ENCODE measurements at regions not wholly inside any gene's neighbourhood (a gene's known extent, or its start where the extent isn't known, plus 50 kb on each side); places are given as distances from the start of the nearest gene placed in this dataset.

DNA sequence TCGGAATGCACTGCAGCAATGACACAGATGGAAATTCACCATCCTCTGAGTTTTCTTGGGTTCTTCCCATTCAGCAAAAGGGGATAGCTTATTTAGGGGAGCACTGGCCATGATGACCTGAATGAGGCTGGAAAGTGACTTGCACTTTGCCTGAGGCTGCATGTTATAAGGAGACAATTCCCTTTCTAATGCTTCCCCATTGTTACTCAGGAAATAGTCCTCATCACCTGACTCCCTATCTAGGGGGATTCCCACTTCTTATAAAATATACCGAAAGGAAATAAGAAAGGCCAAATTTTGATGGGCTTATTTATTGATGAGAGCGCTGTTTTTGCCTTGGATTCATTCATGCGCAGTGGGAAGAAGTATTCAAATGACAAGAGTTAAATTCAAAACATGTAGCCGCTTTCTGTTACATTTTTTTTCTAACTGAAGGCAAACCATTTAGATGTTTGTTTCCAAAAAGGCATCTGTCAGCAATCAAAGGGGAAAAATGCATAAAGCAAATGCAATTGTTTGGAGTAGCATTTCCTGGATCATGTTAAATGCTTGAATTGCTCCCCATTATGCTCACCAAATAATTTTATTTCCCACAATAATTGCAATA, 220.3 kb upstream of the NFIA start:
- TF ChIP-seq ZSCAN30 (tag by site-specific recombination; IDR thresholded peaks at IDR 0.05) (no peak), HOXA7 (CRISPR knock-in tag; IDR thresholded peaks at IDR 0.05; ENCODE audit: borderline replicate concordance) (no peak), REPIN1 (tag by site-specific recombination; IDR thresholded peaks at IDR 0.05; ENCODE audit: low read depth) (no peak), HOXC10 (CRISPR knock-in tag; IDR thresholded peaks at IDR 0.05) (no peak), KLF9 (tag by site-specific recombination; IDR thresholded peaks at IDR 0.05; ENCODE audit: low read depth) (no peak), GLIS2 (tag by site-specific recombination; IDR thresholded peaks at IDR 0.05) (no peak), ZNF701 (tag by site-specific recombination; IDR thresholded peaks at IDR 0.05) (no peak)
- TF ChIP-seq, protein P1, sequence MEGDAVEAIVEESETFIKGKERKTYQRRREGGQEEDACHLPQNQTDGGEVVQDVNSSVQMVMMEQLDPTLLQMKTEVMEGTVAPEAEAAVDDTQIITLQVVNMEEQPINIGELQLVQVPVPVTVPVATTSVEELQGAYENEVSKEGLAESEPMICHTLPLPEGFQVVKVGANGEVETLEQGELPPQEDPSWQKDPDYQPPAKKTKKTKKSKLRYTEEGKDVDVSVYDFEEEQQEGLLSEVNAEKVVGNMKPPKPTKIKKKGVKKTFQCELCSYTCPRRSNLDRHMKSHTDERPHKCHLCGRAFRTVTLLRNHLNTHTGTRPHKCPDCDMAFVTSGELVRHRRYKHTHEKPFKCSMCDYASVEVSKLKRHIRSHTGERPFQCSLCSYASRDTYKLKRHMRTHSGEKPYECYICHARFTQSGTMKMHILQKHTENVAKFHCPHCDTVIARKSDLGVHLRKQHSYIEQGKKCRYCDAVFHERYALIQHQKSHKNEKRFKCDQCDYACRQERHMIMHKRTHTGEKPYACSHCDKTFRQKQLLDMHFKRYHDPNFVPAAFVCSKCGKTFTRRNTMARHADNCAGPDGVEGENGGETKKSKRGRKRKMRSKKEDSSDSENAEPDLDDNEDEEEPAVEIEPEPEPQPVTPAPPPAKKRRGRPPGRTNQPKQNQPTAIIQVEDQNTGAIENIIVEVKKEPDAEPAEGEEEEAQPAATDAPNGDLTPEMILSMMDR (tag by site-specific recombination; IDR thresholded peaks at IDR 0.05): no peak
- TF ChIP-seq, protein P2, sequence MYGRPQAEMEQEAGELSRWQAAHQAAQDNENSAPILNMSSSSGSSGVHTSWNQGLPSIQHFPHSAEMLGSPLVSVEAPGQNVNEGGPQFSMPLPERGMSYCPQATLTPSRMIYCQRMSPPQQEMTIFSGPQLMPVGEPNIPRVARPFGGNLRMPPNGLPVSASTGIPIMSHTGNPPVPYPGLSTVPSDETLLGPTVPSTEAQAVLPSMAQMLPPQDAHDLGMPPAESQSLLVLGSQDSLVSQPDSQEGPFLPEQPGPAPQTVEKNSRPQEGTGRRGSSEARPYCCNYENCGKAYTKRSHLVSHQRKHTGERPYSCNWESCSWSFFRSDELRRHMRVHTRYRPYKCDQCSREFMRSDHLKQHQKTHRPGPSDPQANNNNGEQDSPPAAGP (tag by site-specific recombination; IDR thresholded peaks at IDR 0.05): no peak
- TF ChIP-seq, protein P3, sequence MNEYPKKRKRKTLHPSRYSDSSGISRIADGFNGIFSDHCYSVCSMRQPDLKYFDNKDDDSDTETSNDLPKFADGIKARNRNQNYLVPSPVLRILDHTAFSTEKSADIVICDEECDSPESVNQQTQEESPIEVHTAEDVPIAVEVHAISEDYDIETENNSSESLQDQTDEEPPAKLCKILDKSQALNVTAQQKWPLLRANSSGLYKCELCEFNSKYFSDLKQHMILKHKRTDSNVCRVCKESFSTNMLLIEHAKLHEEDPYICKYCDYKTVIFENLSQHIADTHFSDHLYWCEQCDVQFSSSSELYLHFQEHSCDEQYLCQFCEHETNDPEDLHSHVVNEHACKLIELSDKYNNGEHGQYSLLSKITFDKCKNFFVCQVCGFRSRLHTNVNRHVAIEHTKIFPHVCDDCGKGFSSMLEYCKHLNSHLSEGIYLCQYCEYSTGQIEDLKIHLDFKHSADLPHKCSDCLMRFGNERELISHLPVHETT (tag by site-specific recombination; IDR thresholded peaks at IDR 0.05): no peak
- TF ChIP-seq, protein P4, sequence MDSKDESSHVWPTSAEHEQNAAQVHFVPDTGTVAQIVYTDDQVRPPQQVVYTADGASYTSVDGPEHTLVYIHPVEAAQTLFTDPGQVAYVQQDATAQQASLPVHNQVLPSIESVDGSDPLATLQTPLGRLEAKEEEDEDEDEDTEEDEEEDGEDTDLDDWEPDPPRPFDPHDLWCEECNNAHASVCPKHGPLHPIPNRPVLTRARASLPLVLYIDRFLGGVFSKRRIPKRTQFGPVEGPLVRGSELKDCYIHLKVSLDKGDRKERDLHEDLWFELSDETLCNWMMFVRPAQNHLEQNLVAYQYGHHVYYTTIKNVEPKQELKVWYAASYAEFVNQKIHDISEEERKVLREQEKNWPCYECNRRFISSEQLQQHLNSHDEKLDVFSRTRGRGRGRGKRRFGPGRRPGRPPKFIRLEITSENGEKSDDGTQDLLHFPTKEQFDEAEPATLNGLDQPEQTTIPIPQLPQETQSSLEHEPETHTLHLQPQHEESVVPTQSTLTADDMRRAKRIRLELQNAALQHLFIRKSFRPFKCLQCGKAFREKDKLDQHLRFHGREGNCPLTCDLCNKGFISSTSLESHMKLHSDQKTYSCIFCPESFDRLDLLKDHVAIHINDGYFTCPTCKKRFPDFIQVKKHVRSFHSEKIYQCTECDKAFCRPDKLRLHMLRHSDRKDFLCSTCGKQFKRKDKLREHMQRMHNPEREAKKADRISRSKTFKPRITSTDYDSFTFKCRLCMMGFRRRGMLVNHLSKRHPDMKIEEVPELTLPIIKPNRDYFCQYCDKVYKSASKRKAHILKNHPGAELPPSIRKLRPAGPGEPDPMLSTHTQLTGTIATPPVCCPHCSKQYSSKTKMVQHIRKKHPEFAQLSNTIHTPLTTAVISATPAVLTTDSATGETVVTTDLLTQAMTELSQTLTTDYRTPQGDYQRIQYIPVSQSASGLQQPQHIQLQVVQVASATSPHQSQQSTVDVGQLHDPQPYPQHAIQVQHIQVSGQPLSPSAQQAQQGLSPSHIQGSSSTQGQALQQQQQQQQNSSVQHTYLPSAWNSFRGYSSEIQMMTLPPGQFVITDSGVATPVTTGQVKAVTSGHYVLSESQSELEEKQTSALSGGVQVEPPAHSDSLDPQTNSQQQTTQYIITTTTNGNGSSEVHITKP (tag by site-specific recombination; IDR thresholded peaks at IDR 0.05): no peak
- TF ChIP-seq, protein P5, sequence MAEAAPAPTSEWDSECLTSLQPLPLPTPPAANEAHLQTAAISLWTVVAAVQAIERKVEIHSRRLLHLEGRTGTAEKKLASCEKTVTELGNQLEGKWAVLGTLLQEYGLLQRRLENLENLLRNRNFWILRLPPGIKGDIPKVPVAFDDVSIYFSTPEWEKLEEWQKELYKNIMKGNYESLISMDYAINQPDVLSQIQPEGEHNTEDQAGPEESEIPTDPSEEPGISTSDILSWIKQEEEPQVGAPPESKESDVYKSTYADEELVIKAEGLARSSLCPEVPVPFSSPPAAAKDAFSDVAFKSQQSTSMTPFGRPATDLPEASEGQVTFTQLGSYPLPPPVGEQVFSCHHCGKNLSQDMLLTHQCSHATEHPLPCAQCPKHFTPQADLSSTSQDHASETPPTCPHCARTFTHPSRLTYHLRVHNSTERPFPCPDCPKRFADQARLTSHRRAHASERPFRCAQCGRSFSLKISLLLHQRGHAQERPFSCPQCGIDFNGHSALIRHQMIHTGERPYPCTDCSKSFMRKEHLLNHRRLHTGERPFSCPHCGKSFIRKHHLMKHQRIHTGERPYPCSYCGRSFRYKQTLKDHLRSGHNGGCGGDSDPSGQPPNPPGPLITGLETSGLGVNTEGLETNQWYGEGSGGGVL (tag by site-specific recombination; IDR thresholded peaks at IDR 0.05): no peak
- TF ChIP-seq, protein P6, sequence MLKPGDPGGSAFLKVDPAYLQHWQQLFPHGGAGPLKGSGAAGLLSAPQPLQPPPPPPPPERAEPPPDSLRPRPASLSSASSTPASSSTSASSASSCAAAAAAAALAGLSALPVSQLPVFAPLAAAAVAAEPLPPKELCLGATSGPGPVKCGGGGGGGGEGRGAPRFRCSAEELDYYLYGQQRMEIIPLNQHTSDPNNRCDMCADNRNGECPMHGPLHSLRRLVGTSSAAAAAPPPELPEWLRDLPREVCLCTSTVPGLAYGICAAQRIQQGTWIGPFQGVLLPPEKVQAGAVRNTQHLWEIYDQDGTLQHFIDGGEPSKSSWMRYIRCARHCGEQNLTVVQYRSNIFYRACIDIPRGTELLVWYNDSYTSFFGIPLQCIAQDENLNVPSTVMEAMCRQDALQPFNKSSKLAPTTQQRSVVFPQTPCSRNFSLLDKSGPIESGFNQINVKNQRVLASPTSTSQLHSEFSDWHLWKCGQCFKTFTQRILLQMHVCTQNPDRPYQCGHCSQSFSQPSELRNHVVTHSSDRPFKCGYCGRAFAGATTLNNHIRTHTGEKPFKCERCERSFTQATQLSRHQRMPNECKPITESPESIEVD (tag by site-specific recombination; IDR thresholded peaks at IDR 0.05): no peak

All from HEK293 (cell line).